HCT116 (cell line): ENCODE measurements at regions not wholly inside any gene's neighbourhood (a gene's known extent, or its start where the extent isn't known, plus 50 kb on each side); places are given as distances from the start of the nearest gene placed in this dataset.

ENCODE experiments used
- ATAC-seq: fragments of 200-7000 bp; cut with Tn5 transposase; 2 replicates; pipeline ENCODE4 v1.9.1; 2020; ENCODE audit warnings: mild to moderate bottlenecking, moderate library complexity
- BruUV-seq: library from RNA; stranded (reverse); fragments of 400-500 nt; replicated peaks from 2 replicates; lab custom pipeline; 2021; lab: Mats Ljungman, UMichigan
- CTCF ChIA-PET: fragments of 300-600 bp; sonication (Branson Sonifier 250); formaldehyde crosslinking; loops from one replicate; lab custom pipeline; 2021; ENCODE audit warnings: antibody characterized with exemption; lab: Charles Lee
- POLR2A ChIA-PET: fragments of 300-600, 350-600 bp; sonication (Branson Sonifier 250); formaldehyde crosslinking; loops from one replicate; lab custom pipeline; 2021; ENCODE audit warnings: antibody characterized with exemption; lab: Charles Lee
- RAD21 ChIA-PET, 2 experiments: fragments of 300-600 bp; sonication (Branson Sonifier 250); formaldehyde crosslinking; loops; one replicate each; lab custom pipeline; 2023; ENCODE audit warnings: low total read pairs in 2 of 2; ENCODE audit not compliant: uncharacterized antibody in 2 of 2, unreplicated experiment in 2 of 2, low non-redundant PET in 1 of 2; lab: Charles Lee
- DNase-seq: peaks from one replicate; pipeline ENCODE4 v3.0.0-alpha.2; 2010; ENCODE audit warnings: low read depth, low spot score
- H2AFZ ChIP-seq: fragments of 200-600 bp; shearing (Covaris generic), sonication (generic); 2 replicates; pipeline ENCODE4 v1.6.1; 2017; ENCODE audit warnings: low read depth, mixed run types, mixed read lengths, antibody characterized with exemption, low read length; ENCODE audit not compliant: poor library complexity, severe bottlenecking
- H3K27ac ChIP-seq: 2 replicates; pipeline ENCODE4 v1.5.1; 2012; ENCODE audit warnings: low read depth, low read length
- H3K27me3 ChIP-seq: fragments of 200-600 bp; sonication (generic); 2 replicates; pipeline ENCODE4 v1.6.1; 2016; ENCODE audit warnings: mixed run types, low read length, mixed read lengths; ENCODE audit not compliant: insufficient read depth
- H3K36me3 ChIP-seq, 2 experiments: fragments of 200-500 bp in 1 of 2; fragments of 200-600 bp in 1 of 2; sonication (Bioruptor generic) in 1 of 2; sonication (generic) in 1 of 2; 2 replicates each; pipeline versions ENCODE4 v1.5.1 to v1.6.1; 2014 to 2016; ENCODE audit warnings: low read length in 2 of 2, inconsistent platforms in 1 of 2, mixed read lengths in 1 of 2, mixed run types in 1 of 2; ENCODE audit not compliant: insufficient read depth in 2 of 2, control insufficient read depth in 1 of 2
- H3K4me1 ChIP-seq, 2 experiments: fragments of 200-600 bp in 1 of 2; sonication (generic) in 1 of 2; 2 replicates each; pipeline versions ENCODE4 v1.5.1 to v1.6.1; 2012 to 2017; ENCODE audit warnings: low read length in 2 of 2, inconsistent platforms in 1 of 2, mild to moderate bottlenecking in 1 of 2, mixed read lengths in 1 of 2, mixed run types in 1 of 2, moderate library complexity in 1 of 2; ENCODE audit not compliant: insufficient read depth in 2 of 2, control insufficient read depth in 1 of 2
- H3K4me2 ChIP-seq: fragments of 200-600 bp; sonication (generic); 2 replicates; pipeline ENCODE4 v1.6.1; 2017; ENCODE audit warnings: mixed run types, low read length, mixed read lengths
- H3K4me3 ChIP-seq, 2 experiments: fragments of 200-600 bp in 1 of 2; sonication (generic) in 1 of 2; replicated peaks in 1 of 2; 2 replicates each; pipeline ENCODE4 v1.5.1; 2011 to 2016; ENCODE audit warnings: low read length in 2 of 2, control low read depth in 1 of 2, low read depth in 1 of 2, mild to moderate bottlenecking in 1 of 2, mixed read lengths in 1 of 2, mixed run types in 1 of 2
- H3K79me2 ChIP-seq: fragments of 200-600 bp; sonication (generic); 2 replicates; pipeline ENCODE4 v1.6.1; 2017; ENCODE audit warnings: mild to moderate bottlenecking, mixed run types, low read length, moderate library complexity, mixed read lengths; ENCODE audit not compliant: insufficient read depth
- H3K9ac ChIP-seq: fragments of 200-600 bp; sonication (generic); 2 replicates; pipeline ENCODE4 v1.6.1; 2016; ENCODE audit warnings: low read length, mixed read lengths
- H3K9me2 ChIP-seq: fragments of 200-600 bp; sonication (generic), shearing (Covaris generic); 2 replicates; pipeline ENCODE4 v1.6.1; 2017; ENCODE audit warnings: mixed run types, mild to moderate bottlenecking, moderate library complexity; ENCODE audit not compliant: insufficient read depth
- H3K9me3 ChIP-seq, 2 experiments: fragments of 200-500 bp in 1 of 2; fragments of 200-600 bp in 1 of 2; sonication (Bioruptor generic) in 1 of 2; sonication (generic) in 1 of 2; 2 replicates each; pipeline ENCODE4 v1.6.1; 2014 to 2017; ENCODE audit warnings: low read length in 2 of 2, mixed read lengths in 2 of 2, inconsistent platforms in 1 of 2, low read depth in 1 of 2, mild to moderate bottlenecking in 1 of 2, mixed run types in 1 of 2, moderate library complexity in 1 of 2; ENCODE audit not compliant: control insufficient read depth in 1 of 2, insufficient read depth in 1 of 2
- H4K20me1 ChIP-seq: fragments of 200-600 bp; sonication (generic), shearing (Covaris generic); 2 replicates; pipeline ENCODE4 v1.6.1; 2017; ENCODE audit warnings: mixed run types, mild to moderate bottlenecking, moderate library complexity; ENCODE audit not compliant: insufficient read depth
- CBX3 ChIP-seq: IDR thresholded peaks from 2 replicates; pipeline ENCODE4 v1.6.1; 2012; ENCODE audit warnings: low read depth
- EGR1 ChIP-seq: IDR thresholded peaks from 2 replicates; pipeline ENCODE4 v1.6.1; 2012; ENCODE audit warnings: low read depth
- EZH2phosphoT487 ChIP-seq: fragments of 200-600 bp; IDR thresholded peaks from 2 replicates; pipeline ENCODE4 v1.6.1; 2018; ENCODE audit warnings: antibody characterized with exemption, borderline replicate concordance
- JUND ChIP-seq: IDR thresholded peaks from 2 replicates; pipeline ENCODE4 v1.6.1; 2012
- MAX ChIP-seq: IDR thresholded peaks from 2 replicates; pipeline ENCODE4 v1.6.1; 2012
- POLR2A ChIP-seq: IDR thresholded peaks from 2 replicates; pipeline ENCODE4 v1.7.0; 2011; ENCODE audit warnings: borderline replicate concordance; ENCODE audit not compliant: insufficient read depth, insufficient read length; ENCODE audit errors: extremely low read depth
- POLR2AphosphoS5 ChIP-seq: IDR thresholded peaks from 2 replicates; pipeline ENCODE4 v1.6.1; 2011; ENCODE audit warnings: mild to moderate bottlenecking, low read depth, low read length, moderate library complexity
- RAD21 ChIP-seq: IDR thresholded peaks from 2 replicates; pipeline ENCODE4 v1.6.1; 2012; ENCODE audit warnings: low read depth, mild to moderate bottlenecking
- SIN3A ChIP-seq: IDR thresholded peaks from 2 replicates; pipeline ENCODE4 v1.6.1; 2012; ENCODE audit warnings: low read depth
- SP1 ChIP-seq: IDR thresholded peaks from 2 replicates; pipeline ENCODE4 v1.6.1; 2012; ENCODE audit warnings: low read depth
- SRF ChIP-seq: IDR thresholded peaks from 2 replicates; pipeline ENCODE4 v1.6.1; 2012; ENCODE audit warnings: low read depth
- TCF7L2 ChIP-seq: IDR thresholded peaks from 2 replicates; pipeline ENCODE4 v1.7.0; 2011; ENCODE audit warnings: borderline replicate concordance, inconsistent platforms; ENCODE audit not compliant: insufficient read depth, insufficient read length; ENCODE audit errors: extremely low read depth
- YY1 ChIP-seq: IDR thresholded peaks from 2 replicates; pipeline ENCODE4 v1.6.1; 2011; ENCODE audit warnings: low read length, low read depth, moderate library complexity, mild to moderate bottlenecking; ENCODE audit not compliant: insufficient replicate concordance; ENCODE audit errors: extremely low read depth
- ZFX ChIP-seq: fragments of 450-650 bp; IDR thresholded peaks from 2 replicates; pipeline ENCODE4 v1.6.1; 2017
- ZNF274 ChIP-seq: fragments of 200-500 bp; sonication (Bioruptor generic); IDR thresholded peaks from 2 replicates; pipeline ENCODE4 v1.6.1; 2014; ENCODE audit warnings: mild to moderate bottlenecking, low read depth, low read length, inconsistent platforms
- intact Hi-C: fragments of 100-400 bp; cut with micrococcal nuclease; formaldehyde crosslinking; loops from 2 replicates; pipeline ENCODE4 v1.10.0; 2022
- TF ChIP-seq, protein P1 (sequence below): IDR thresholded peaks from 2 replicates; pipeline ENCODE4 v1.6.1; 2012; ENCODE audit warnings: low read depth
- TF ChIP-seq, protein P2 (sequence below): IDR thresholded peaks from 2 replicates; pipeline ENCODE4 v1.6.1; 2012
- TF ChIP-seq, protein P3 (sequence below), 3 experiments: fragments of 200-600 bp in 1 of 3; sonication (generic) in 1 of 3; IDR thresholded peaks in 2 of 3; conservative IDR thresholded peaks in 1 of 3; 2 replicates each; pipeline ENCODE4 v1.5.1; 2012 to 2017; ENCODE audit warnings: low read depth in 2 of 3, low read length in 2 of 3, antibody characterized with exemption in 1 of 3, borderline replicate concordance in 1 of 3, control low read depth in 1 of 3, mild to moderate bottlenecking in 1 of 3, mixed read lengths in 1 of 3, mixed run types in 1 of 3, moderate library complexity in 1 of 3; ENCODE audit not compliant: insufficient read depth in 1 of 3

GRCh38 chr12:16807731-16808130 is 201.8 kb upstream of the LMO3 start:
- no peaks in the 10 kb centered on the region for H4K20me1 ChIP-seq
- H3K36me3 ChIP-seq: no peaks in the 10 kb centered on the region
- H3K27ac ChIP-seq: no peak overlapping the region
- POLR2A ChIA-PET: no interaction called here
- ATAC-seq (no peak), DNase-seq (no peak)
- no peaks in the 10 kb centered on the region for H3K79me2 ChIP-seq
- no TSS peak for BruUV-seq
- CTCF ChIA-PET: no interaction called here
- no peaks in the 10 kb centered on the region for H3K27me3 ChIP-seq
- H3K4me2 ChIP-seq: no peak overlapping the region
- no peak overlapping the region for H3K9ac ChIP-seq
- H2AFZ ChIP-seq: no peak overlapping the region
- no peaks in the 10 kb centered on the region for H3K9me2 ChIP-seq
- RAD21 ChIA-PET: no interaction called here
- intact Hi-C loops: no loop called here
- H3K4me3 ChIP-seq: no peak overlapping the region
- no peak for TF ChIP-seq POLR2AphosphoS5
- TF ChIP-seq RAD21: no peak
- TF ChIP-seq MAX: no peak
- TF ChIP-seq ZFX: no peak
- no peak for TF ChIP-seq JUND
- TF ChIP-seq, protein P1, sequence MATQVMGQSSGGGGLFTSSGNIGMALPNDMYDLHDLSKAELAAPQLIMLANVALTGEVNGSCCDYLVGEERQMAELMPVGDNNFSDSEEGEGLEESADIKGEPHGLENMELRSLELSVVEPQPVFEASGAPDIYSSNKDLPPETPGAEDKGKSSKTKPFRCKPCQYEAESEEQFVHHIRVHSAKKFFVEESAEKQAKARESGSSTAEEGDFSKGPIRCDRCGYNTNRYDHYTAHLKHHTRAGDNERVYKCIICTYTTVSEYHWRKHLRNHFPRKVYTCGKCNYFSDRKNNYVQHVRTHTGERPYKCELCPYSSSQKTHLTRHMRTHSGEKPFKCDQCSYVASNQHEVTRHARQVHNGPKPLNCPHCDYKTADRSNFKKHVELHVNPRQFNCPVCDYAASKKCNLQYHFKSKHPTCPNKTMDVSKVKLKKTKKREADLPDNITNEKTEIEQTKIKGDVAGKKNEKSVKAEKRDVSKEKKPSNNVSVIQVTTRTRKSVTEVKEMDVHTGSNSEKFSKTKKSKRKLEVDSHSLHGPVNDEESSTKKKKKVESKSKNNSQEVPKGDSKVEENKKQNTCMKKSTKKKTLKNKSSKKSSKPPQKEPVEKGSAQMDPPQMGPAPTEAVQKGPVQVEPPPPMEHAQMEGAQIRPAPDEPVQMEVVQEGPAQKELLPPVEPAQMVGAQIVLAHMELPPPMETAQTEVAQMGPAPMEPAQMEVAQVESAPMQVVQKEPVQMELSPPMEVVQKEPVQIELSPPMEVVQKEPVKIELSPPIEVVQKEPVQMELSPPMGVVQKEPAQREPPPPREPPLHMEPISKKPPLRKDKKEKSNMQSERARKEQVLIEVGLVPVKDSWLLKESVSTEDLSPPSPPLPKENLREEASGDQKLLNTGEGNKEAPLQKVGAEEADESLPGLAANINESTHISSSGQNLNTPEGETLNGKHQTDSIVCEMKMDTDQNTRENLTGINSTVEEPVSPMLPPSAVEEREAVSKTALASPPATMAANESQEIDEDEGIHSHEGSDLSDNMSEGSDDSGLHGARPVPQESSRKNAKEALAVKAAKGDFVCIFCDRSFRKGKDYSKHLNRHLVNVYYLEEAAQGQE: no peak
- TF ChIP-seq SP1: no peak
- TF ChIP-seq CBX3: no peak
- no peak for TF ChIP-seq EZH2phosphoT487
- TF ChIP-seq EGR1: no peak
- TF ChIP-seq SIN3A: no peak
- TF ChIP-seq POLR2A: no peak
- TF ChIP-seq, protein P2, sequence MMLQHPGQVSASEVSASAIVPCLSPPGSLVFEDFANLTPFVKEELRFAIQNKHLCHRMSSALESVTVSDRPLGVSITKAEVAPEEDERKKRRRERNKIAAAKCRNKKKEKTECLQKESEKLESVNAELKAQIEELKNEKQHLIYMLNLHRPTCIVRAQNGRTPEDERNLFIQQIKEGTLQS: no peak
- TF ChIP-seq ZNF274: no peak
- TF ChIP-seq TCF7L2: no peak
- no peak for TF ChIP-seq YY1
- TF ChIP-seq, protein P3, sequence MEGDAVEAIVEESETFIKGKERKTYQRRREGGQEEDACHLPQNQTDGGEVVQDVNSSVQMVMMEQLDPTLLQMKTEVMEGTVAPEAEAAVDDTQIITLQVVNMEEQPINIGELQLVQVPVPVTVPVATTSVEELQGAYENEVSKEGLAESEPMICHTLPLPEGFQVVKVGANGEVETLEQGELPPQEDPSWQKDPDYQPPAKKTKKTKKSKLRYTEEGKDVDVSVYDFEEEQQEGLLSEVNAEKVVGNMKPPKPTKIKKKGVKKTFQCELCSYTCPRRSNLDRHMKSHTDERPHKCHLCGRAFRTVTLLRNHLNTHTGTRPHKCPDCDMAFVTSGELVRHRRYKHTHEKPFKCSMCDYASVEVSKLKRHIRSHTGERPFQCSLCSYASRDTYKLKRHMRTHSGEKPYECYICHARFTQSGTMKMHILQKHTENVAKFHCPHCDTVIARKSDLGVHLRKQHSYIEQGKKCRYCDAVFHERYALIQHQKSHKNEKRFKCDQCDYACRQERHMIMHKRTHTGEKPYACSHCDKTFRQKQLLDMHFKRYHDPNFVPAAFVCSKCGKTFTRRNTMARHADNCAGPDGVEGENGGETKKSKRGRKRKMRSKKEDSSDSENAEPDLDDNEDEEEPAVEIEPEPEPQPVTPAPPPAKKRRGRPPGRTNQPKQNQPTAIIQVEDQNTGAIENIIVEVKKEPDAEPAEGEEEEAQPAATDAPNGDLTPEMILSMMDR (IDR thresholded peaks at IDR 0.05 in 2 of 3, conservative IDR thresholded peaks at IDR 0.05 in 1 of 3; ENCODE audit: borderline replicate concordance in 1 of 3, insufficient read depth in 1 of 3, low read depth in 2 of 3, low read length in 2 of 3): no peak
- no peak for TF ChIP-seq SRF
- H3K4me1 ChIP-seq: no peaks in the 10 kb centered on the region
- no peaks in the 10 kb centered on the region for H3K9me3 ChIP-seq
